HG02642 (cell line): ENCODE measurements at regions not wholly inside any gene's neighbourhood (a gene's known extent, or its start where the extent isn't known, plus 50 kb on each side); places are given as distances from the start of the nearest gene placed in this dataset.

Experiments used
- ATAC-seq: cut with Tn5 transposase; IDR thresholded peaks from one replicate; pipeline ENCODE4 v1.9.1; 2021; ENCODE audit warnings: mild to moderate bottlenecking; ENCODE audit not compliant: unreplicated experiment, poor library complexity

DNA sequence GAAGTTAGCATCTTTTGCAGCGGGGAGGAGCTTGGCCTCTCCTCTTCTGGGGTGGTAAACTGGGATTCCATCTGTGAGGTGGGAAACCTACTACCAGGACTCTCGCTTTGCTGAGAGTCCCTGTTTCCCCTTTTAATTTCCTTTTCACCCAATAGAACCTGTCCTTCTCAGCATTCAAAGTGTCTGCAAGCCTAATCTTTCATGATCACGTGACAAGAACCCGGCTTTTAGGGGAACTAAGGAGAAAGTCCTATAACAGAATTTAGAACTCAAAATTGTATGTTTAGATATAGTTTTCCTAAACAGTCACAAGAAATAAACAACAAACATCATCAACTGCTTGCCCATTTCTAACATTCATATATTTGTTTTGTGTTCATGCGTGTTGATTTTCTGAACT lies 103.6 kb upstream of the CDH19 start:
- ATAC-seq, result no peak

DNA sequence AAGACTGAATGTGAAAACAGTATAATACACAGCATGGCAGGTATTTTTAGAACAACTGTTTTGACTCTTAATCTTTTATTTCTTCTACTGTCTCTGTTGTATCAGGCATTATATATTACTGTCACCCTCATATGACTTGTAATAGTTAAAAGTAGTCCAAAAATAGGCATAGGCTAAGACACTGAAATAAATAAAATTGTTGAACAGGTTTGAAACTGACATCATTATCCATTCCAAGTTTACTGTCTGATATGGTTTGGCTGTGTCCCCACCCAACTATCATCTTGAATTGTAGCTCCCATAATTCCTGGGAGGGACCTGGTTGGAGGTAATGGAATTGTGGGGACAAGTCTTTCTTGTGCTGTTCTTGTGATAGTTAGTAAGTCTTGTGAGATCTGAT lies 91.4 kb upstream of the CDH19 start:
- ATAC-seq, result no peak

DNA sequence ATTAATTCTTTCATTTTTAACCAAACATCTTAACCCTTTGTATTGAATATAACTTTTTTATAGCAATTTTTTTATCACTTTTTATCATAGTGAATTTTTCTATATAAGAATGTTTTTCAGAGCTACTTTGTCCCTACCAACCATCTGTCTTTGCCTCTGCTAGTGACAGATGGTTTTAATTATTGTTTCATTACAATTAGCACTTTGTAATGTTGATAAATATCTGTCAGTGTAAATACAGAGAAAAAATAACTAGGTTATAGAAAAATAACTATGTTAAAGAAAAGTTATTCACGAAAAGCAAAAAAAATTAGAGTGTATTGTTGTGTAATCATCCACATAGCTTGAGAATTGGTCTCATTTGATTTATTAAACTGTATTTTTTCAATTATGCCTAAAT lies 91.0 kb upstream of the CDH19 start:
- ATAC-seq, result no peak

DNA sequence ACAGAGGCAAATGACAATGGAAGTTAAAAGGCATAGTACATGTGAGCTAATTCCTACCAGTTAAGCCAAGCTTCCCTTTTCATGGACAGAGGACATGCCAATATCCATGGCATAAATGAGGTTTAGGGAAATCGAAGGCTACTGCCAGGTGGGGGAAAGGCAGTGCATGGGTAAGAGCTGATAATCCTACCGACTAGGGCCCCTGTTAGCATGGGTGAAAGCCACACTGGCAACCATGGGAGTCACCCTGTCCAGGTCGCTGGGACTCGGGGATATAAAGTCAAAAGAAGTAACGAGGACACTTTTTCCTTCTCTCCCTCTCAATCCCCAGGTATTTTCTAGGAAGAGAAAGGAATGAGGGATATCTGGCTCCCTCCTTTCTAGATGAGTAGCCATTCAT lies 83.7 kb upstream of the CDH19 start:
- no peak for ATAC-seq

DNA sequence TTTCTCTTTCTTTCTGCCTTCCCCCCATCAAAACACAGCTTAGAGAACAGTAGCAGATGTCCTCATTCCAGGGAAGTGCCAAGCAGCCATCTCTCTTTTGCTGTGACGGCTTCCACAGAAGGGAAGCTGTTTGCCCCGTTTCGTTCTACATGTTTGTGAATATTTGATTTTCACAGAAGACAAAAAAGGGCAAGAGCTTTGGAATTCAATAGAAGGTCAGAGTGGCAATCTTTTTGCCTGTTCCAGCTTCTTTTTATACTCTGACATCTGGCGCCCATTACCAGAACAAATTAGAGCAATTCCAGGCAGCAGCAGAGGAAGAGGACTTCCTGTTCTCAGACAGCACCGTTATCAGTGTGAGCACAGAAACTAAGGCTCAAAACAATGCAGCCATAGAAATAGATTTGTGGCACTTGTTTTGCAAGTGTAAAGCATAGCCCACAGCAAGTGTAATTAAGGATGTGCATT lies 79.0 kb upstream of the CDH19 start:
- no peak for ATAC-seq

DNA sequence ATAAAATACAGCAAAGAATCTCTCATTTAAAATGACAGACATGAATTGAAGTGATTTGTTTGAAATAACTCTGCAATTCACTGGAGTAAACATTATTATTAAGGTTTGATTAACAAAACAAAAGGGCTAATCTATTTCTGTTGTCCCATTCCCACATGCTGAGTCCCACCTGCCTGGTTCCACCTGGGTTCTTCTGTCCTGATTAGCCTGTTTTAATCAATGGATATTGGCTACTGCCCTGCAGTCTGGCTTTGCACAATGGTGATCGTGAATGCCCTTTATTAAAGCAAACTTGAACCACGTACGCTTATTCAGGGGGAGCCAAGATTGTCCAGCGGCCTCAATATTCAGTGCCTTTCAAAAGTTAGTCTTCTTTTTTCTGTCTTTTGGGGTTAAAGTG lies 72.8 kb upstream of the CDH19 start:
- no peak for ATAC-seq

DNA sequence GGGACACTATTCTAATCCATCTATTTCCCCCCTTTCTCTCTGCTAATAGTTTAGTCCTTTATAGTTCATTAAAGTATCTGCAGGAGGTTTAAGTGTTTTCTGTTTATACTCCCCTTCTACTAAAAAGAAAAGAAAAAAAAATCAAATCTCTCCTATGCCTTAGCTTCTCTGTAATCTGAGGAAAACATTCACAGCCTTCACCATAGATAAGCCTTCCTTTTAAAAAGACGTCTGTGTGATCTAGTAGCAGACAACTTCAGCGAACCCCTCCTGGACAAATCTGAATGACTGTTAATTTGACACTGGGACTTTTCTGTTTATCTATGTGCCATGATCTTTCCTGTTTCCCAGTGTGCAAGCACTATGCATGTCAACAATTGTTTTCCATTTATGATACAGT lies 70.4 kb upstream of the CDH19 start:
- ATAC-seq, result no peak

DNA sequence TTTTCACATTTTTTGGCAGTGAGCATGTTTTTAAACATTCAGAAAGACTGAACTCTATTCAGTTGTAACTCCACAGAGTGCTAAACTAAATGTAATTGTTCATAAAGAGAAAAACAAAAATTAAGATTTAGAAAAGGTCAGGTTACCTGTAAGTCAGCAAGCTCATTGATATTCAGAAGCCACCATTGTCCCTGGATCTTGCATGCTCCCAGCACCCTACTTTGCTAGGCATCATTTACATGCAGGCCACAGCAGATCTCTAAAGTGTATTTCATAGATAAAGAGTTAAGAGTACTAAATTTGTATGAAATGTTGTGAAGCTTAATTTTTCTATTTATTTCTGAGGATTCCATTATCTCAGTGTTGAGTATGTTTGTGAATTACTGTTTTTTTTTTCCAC lies 64.8 kb upstream of the CDH19 start:
- ATAC-seq, result no peak

DNA sequence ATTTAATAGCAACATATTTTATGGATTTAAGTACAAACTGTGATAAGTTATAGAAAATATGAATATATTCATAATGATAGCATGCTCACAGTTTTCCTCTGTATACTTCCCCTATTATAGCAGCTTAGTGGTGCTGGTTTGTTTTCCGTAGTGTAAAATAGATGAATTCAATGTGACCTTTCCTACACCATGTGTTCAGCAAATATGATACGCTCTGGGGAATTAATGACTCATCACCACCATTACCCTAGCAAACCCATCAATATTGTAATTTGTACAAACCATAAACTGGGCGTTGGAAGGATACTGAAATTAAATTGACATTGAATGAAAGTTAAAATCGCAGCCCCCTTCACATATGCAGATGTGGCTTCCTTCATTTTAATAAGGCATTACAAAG lies 58.7 kb upstream of the CDH19 start:
- ATAC-seq, result no peak

DNA sequence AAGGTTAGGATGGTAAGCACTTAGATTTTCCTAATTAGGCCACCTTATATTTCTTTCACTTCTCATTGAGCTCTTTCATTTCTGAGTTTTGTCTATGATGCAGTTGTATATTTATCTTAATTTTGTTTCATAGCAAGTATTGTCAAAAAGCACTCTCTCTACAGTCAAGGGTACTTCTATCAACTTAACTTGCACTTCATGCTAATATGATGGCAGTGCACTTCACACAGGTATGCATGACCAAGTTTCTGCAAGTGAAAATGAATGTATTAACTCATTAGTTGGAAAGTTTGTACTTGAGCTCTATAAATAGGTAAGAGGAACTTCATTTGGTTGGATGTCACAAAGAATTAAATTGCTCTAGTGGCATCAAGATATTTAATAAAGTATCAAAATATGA lies 51.5 kb upstream of the CDH19 start:
- ATAC-seq, result no peak
